Loucy (cell line): ENCODE measurements at regions not wholly inside any gene's neighbourhood (a gene's known extent, or its start where the extent isn't known, plus 50 kb on each side); places are given as distances from the start of the nearest gene placed in this dataset.

Experiments
- H2AFZ ChIP-seq: fragments of 200-600 bp; sonication (generic); 2 replicates; pipeline ENCODE4 v1.6.0; 2016; ENCODE audit warnings: antibody characterized with exemption, mild to moderate bottlenecking, low read length, moderate library complexity
- H3F3A ChIP-seq: fragments of 200-600 bp; 2 replicates; pipeline ENCODE4 v1.6.0; 2016; ENCODE audit warnings: antibody characterized with exemption, low read depth, mild to moderate bottlenecking
- H3K27me3 ChIP-seq: fragments of 200-600 bp; sonication (generic); 2 replicates; pipeline ENCODE4 v1.6.1; 2014; ENCODE audit warnings: low read length, mild to moderate bottlenecking; ENCODE audit not compliant: insufficient read depth, poor library complexity, severe bottlenecking
- H3K36me3 ChIP-seq: fragments of 200-600 bp; sonication (generic); 2 replicates; pipeline ENCODE4 v1.6.1; 2016; ENCODE audit warnings: low read length; ENCODE audit not compliant: insufficient read depth
- H3K4me1 ChIP-seq: fragments of 200-600 bp; sonication (generic); 2 replicates; pipeline ENCODE4 v1.5.1; 2014; ENCODE audit warnings: low read length, mild to moderate bottlenecking; ENCODE audit not compliant: insufficient read depth, poor library complexity, severe bottlenecking
- H3K4me2 ChIP-seq: fragments of 200-600 bp; sonication (generic); 2 replicates; pipeline ENCODE4 v1.6.0; 2014; ENCODE audit warnings: antibody characterized with exemption, low read length, low read depth, mild to moderate bottlenecking; ENCODE audit not compliant: poor library complexity, severe bottlenecking
- H3K4me3 ChIP-seq: fragments of 200-600 bp; sonication (generic); 2 replicates; pipeline ENCODE4 v1.5.1; 2014; ENCODE audit warnings: low read length, mild to moderate bottlenecking, mixed read lengths; ENCODE audit not compliant: poor library complexity, severe bottlenecking
- H3K79me2 ChIP-seq: fragments of 200-600 bp; sonication (generic); 2 replicates; pipeline ENCODE4 v1.6.1; 2014; ENCODE audit warnings: low read length; ENCODE audit not compliant: insufficient read depth
- H3K9ac ChIP-seq: fragments of 200-600 bp; sonication (generic); 2 replicates; pipeline ENCODE4 v1.6.0; 2014; ENCODE audit warnings: mild to moderate bottlenecking, low read depth, low read length, moderate library complexity; ENCODE audit not compliant: poor library complexity, severe bottlenecking
- H3K9me2 ChIP-seq: fragments of 200-600 bp; sonication (generic); replicated peaks from 2 replicates; pipeline ENCODE4 v1.6.1; 2016; ENCODE audit warnings: low read depth, low read length, mixed read lengths
- H3K9me3 ChIP-seq: fragments of 200-600 bp; sonication (generic); 2 replicates; pipeline ENCODE4 v1.6.1; 2014; ENCODE audit warnings: mild to moderate bottlenecking, antibody characterized with exemption, low read length, low read depth; ENCODE audit not compliant: insufficient read depth
- H4K20me1 ChIP-seq: fragments of 200-600 bp; sonication (generic); 2 replicates; pipeline ENCODE4 v1.6.0; 2014; ENCODE audit warnings: antibody characterized with exemption, low read length, mild to moderate bottlenecking; ENCODE audit not compliant: insufficient read depth, poor library complexity, severe bottlenecking
- CTCF ChIP-seq: fragments of 200-600 bp; sonication (generic); conservative IDR thresholded peaks from 2 replicates; pipeline ENCODE4 v1.5.1; 2014; ENCODE audit warnings: mild to moderate bottlenecking, antibody characterized with exemption, low read length
- EZH2phosphoT487 ChIP-seq: fragments of 200-600 bp; IDR thresholded peaks from 2 replicates; pipeline ENCODE4 v1.6.1; 2018; ENCODE audit warnings: antibody characterized with exemption, mild to moderate bottlenecking, moderate library complexity, borderline replicate concordance

GRCh38 chr3:35519936-35520335 is 119.4 kb upstream of the ARPP21 start:
- no peaks in the 10 kb centered on the region; the same call in 1 of the 2 replicates for H3K9me3 ChIP-seq
- H4K20me1 ChIP-seq = no peaks in the 10 kb centered on the region
- no peak for TF ChIP-seq CTCF
- no peaks in the 10 kb centered on the region for H3K27me3 ChIP-seq
- H3F3A ChIP-seq = no peaks in the 10 kb centered on the region
- peak overlapping the region; percentile 83 for H2AFZ ChIP-seq
- no peaks in the 10 kb centered on the region for H3K79me2 ChIP-seq
- no peaks in the 10 kb centered on the region for H3K36me3 ChIP-seq
- H3K4me1 ChIP-seq = peaks cover 9% of the 10 kb centered on the region
- H3K4me3 ChIP-seq = no peak overlapping the region
- no peak overlapping the region for H3K9ac ChIP-seq
- H3K9me2 ChIP-seq = no peaks in the 10 kb centered on the region
- no peak overlapping the region for H3K4me2 ChIP-seq

GRCh38 chr3:35521196-35521595 is 118.1 kb upstream of the ARPP21 start:
- no peak overlapping the region for H3K4me3 ChIP-seq
- no peaks in the 10 kb centered on the region for H3F3A ChIP-seq
- H3K9me3 ChIP-seq = no peaks in the 10 kb centered on the region; the same call in 1 of the 2 replicates
- no peak overlapping the region for H3K4me2 ChIP-seq
- no peaks in the 10 kb centered on the region for H3K36me3 ChIP-seq
- H4K20me1 ChIP-seq = no peaks in the 10 kb centered on the region
- H3K4me1 ChIP-seq = peaks cover 9% of the 10 kb centered on the region
- no peaks in the 10 kb centered on the region for H3K9me2 ChIP-seq
- no peak overlapping the region for H3K9ac ChIP-seq
- TF ChIP-seq EZH2phosphoT487 (no peak), CTCF (no peak)
- H3K27me3 ChIP-seq = no peaks in the 10 kb centered on the region
- H2AFZ ChIP-seq = no peak overlapping the region
- no peaks in the 10 kb centered on the region for H3K79me2 ChIP-seq

- no peaks in the 10 kb centered on the region for H3F3A ChIP-seq
- H3K9me2 ChIP-seq = no peaks in the 10 kb centered on the region
- H3K4me3 ChIP-seq = no peak overlapping the region
- no peaks in the 10 kb centered on the region for H3K36me3 ChIP-seq
- H4K20me1 ChIP-seq = no peaks in the 10 kb centered on the region
- no peak overlapping the region for H3K9ac ChIP-seq
- peaks cover 9% of the 10 kb centered on the region for H3K4me1 ChIP-seq
- H3K9me3 ChIP-seq = no peaks in the 10 kb centered on the region; the same call in 1 of the 2 replicates
- peak overlapping the region; percentile 41 for H3K4me2 ChIP-seq
- TF ChIP-seq EZH2phosphoT487 (no peak), CTCF (no peak)
- H2AFZ ChIP-seq = peak overlapping the region; percentile 80
- H3K27me3 ChIP-seq = no peaks in the 10 kb centered on the region
- no peaks in the 10 kb centered on the region for H3K79me2 ChIP-seq
These were observed 116.9 kb upstream of the ARPP21 start for GRCh38 chr3:35522450-35522849.
